Lung (tissue), 11 donors: ENCODE measurements at regions not wholly inside any gene's neighbourhood (a gene's known extent, or its start where the extent isn't known, plus 50 kb on each side); places are given as distances from the start of the nearest gene placed in this dataset.
A peak's percentile ranks its signal among the peaks of the same experiment; 100 is the strongest.

Source experiments
- ATAC-seq: fragments of 200-7000 bp; cut with Tn5 transposase; one replicate; pipeline ENCODE4 v1.9.1; 2020; ENCODE audit warnings: moderate number of reproducible peaks; ENCODE audit not compliant: insufficient read depth, low FRiP score
- DNase-seq, 3 donors: peaks; one replicate each; pipeline ENCODE4 v3.0.0-alpha.2; 2013 to 2017
- H3K27ac ChIP-seq, 2 donors: one replicate each; pipeline ENCODE4 v1.5.1; 2013; ENCODE audit warnings: mild to moderate bottlenecking in 2 of 2, moderate library complexity in 2 of 2, control low read depth in 1 of 2, inconsistent platforms in 1 of 2, low read depth in 1 of 2, low read length in 1 of 2
- H3K27me3 ChIP-seq, 3 donors: one replicate each; pipeline ENCODE4 v1.5.1; 2013; ENCODE audit warnings: low read length in 2 of 3; ENCODE audit not compliant: control insufficient read depth in 3 of 3, insufficient read depth in 3 of 3
- H3K36me3 ChIP-seq, 4 donors: one replicate each; pipeline ENCODE4 v1.5.1; 2013; ENCODE audit warnings: low read length in 4 of 4, mild to moderate bottlenecking in 1 of 4, moderate library complexity in 1 of 4; ENCODE audit not compliant: control insufficient read depth in 4 of 4, insufficient read depth in 4 of 4
- H3K4me1 ChIP-seq, 5 donors: one replicate each; pipeline ENCODE4 v1.5.1; 2013; ENCODE audit warnings: low read length in 5 of 5, mild to moderate bottlenecking in 2 of 5, moderate library complexity in 1 of 5; ENCODE audit not compliant: control insufficient read depth in 5 of 5, insufficient read depth in 5 of 5
- H3K4me3 ChIP-seq: one replicate; pipeline ENCODE4 v1.5.1; 2013; ENCODE audit warnings: mild to moderate bottlenecking, control low read depth, moderate library complexity
- H3K9ac ChIP-seq, 2 donors: one replicate each; pipeline ENCODE4 v1.5.1; 2013; ENCODE audit warnings: low read length in 2 of 2, control low read depth in 1 of 2; ENCODE audit not compliant: insufficient read depth in 1 of 2
- H3K9me3 ChIP-seq, 4 donors: one replicate each; pipeline ENCODE4 v1.5.1; 2013; ENCODE audit warnings: low read length in 3 of 4, mild to moderate bottlenecking in 1 of 4, moderate library complexity in 1 of 4; ENCODE audit not compliant: control insufficient read depth in 4 of 4, insufficient read depth in 3 of 4
- CTCF ChIP-seq: IDR thresholded peaks from 2 replicates; pipeline ENCODE4 v1.5.1; 2012; ENCODE audit warnings: mild to moderate bottlenecking; ENCODE audit errors: control extremely low read depth, extremely low read depth
- WGBS, 2 donors: extraction: QIAGEN DNeasy Blood & Tissue Kit; methylation state at CpG; one replicate each; pipeline ENCODE4 v1.1.7; 2013; 5-methylcytosine and 5-hydroxymethylcytosine counted together
- donor health status: control.
- donor health status: control.
- donor health status: Bipolar disorder and iron deficiency.
- donor health status: healthy.
- donor health status: DM: yes; HTN: yes; CAD: no.

DNA sequence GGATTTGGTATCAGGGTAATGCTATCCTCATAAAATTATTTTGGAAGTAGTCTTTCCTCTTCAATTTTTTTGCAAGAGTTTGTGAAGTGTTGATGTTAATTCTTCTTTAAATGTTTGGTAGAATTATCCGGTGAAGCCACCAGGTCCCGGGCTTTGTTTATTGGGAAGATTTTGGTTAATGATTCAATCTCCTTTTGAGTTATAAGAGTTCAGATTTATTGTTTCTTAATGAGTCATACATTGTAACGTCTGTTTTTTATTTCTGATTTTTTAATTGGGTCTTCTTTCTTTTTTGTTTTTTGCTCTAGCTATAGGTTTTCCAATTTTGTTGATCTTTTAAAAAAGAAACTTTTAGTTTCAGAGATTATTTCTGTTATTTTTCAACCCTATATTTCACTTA is 412.3 kb downstream of the PDGFC start:
- ATAC-seq (no peak), DNase-seq (no peak)
- Histone ChIP-seq H3K36me3 (no peaks in the 10 kb centered on the region), H3K27ac (no peak overlapping the region), H3K27me3 (no peaks in the 10 kb centered on the region), H3K4me1 (no peaks in the 10 kb centered on the region), H3K9me3 (peaks cover 0 to 8% (median 1%) of the 10 kb centered on the region in 4 donors), H3K4me3 (no peak overlapping the region), H3K9ac (no peak overlapping the region)
- 82 to 89% methylated on average over 3 of the region's 3 CpGs for WGBS, 2 donors
- TF ChIP-seq CTCF, result no peak

DNA sequence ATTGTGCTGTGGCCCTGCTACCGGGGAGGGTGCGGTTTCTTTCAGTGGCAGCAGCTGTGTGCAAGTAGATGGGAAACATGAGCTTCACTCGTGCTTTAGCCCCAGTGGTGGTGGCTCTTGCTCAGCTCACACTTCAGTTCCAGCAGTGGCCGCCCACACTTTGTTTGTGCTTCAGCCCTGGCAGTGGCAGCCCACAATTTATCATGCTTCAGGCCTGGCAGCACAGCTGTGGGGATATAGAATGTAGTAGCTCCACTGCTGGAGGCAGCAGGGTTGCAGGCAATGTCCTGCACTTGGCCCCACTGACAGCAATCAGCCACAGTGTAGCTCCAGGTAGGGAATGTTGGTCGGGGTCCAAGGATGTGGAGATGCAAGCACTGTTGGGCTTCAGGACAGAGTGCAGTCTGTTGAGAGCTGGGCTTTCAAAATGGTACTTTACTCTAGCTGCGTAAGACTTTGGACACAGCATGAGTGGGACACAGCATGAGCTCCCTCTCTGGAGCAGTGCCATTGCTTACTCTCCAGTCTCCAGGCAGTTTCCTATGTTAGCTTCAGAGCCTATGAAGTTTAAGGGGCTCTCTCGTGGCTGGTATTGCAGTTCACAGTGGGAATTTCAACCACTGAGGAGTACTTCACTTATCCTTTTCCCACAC is 413.1 kb downstream of the PDGFC start:
- WGBS, 2 donors, result 80 to 91% methylated on average over 7 of the region's 7 CpGs
- Histone ChIP-seq H3K9me3 (peaks cover 0 to 8% (median 1%) of the 10 kb centered on the region in 4 donors), H3K9ac (no peak overlapping the region), H3K36me3 (no peaks in the 10 kb centered on the region), H3K27ac (no peak overlapping the region), H3K4me1 (no peaks in the 10 kb centered on the region), H3K27me3 (no peaks in the 10 kb centered on the region), H3K4me3 (no peak overlapping the region)
- no peak for TF ChIP-seq CTCF
- peak in 2 of 3 donors; percentile 32 to 50 for DNase-seq
- ATAC-seq, result no peak

DNA sequence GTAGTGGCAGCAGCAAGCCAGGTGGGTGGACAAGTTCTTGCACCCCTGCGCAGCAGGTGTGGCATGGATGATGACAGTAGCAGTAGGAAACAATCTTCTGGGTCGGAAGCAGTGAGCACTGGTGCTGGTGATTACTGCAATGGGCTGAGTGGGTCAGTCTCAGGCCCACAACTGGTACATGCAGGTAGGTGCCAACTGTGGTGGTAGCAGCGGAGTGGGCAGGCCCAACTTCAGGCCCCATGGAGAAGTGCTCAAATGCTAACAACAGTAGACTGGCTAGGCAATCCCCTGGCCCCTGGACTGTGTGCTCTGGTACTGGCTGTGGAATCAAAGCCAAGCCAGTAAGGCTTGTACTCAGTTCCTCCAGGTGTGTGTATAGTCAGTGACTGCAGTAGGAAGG is 413.7 kb downstream of the PDGFC start:
- H3K27me3 ChIP-seq, result no peaks in the 10 kb centered on the region
- H3K9me3 ChIP-seq, result peaks cover 0 to 8% (median 1%) of the 10 kb centered on the region in 4 donors
- no peaks in the 10 kb centered on the region for H3K36me3 ChIP-seq
- no peaks in the 10 kb centered on the region for H3K4me1 ChIP-seq
- 93 to 98% methylated on average over 3 of the region's 3 CpGs for WGBS, 2 donors
- TF ChIP-seq CTCF, result no peak
- H3K4me3 ChIP-seq, result no peak overlapping the region
- H3K9ac ChIP-seq, result no peak overlapping the region
- DNase-seq, result no peak
- no peak overlapping the region for H3K27ac ChIP-seq
- no peak for ATAC-seq

DNA sequence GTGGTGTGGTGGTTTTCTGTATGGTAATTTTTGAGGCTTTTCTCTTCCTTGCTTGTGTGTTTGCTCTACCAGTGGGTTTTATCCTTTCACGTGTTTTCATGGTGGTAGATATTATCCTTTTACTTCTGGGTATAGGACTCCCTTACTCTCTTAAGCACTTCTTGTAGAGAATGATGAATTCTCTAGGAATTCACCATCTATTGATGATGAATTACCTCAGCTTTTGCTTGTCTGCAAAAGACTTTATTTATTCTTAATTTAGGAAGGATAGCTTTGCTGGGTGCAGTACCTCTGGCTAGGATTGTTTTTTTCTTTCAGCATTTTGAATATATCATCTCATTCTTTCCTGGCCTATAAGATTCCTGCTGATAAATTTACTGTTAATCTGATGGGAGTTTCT is 415.3 kb downstream of the PDGFC start:
- Histone ChIP-seq H3K4me3 (no peak overlapping the region), H3K27me3 (no peaks in the 10 kb centered on the region), H3K9me3 (peaks cover 0 to 10% (median 1%) of the 10 kb centered on the region in 4 donors), H3K4me1 (no peaks in the 10 kb centered on the region), H3K27ac (no peak overlapping the region), H3K36me3 (no peaks in the 10 kb centered on the region), H3K9ac (no peak overlapping the region)
- DNase-seq, result no peak
- 88 to 93% methylated on average over 1 of the region's 1 CpG for WGBS, 2 donors
- ATAC-seq, result no peak
- TF ChIP-seq CTCF, result no peak
